ENCODE measurements at regions not wholly inside any gene's neighbourhood (a gene's known extent, or its start where the extent isn't known, plus 50 kb on each side); places are given as distances from the start of the nearest gene placed in this dataset.
A peak's percentile ranks its signal among the peaks of the same experiment; 100 is the strongest.

DNA sequence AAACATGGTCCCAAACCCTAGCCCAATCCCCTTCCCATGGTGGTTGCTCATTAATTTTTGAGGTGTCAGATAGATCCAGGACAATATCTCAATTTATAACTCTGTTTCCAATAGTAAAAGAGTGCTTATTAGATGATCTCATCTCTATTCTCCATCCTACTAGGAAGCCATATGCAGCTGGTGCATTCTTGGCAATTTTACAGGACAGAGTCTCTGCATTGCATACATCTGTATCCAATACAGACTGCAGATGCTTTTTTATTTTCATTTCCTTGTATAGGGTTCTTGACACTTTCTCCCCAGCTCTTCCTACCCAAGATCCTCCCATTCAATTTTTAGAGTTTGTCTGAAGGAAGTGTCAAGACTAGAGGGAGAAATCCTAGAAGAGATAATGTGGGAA, 194.8 kb upstream of the DPH6 start:
- Histone ChIP-seq H3K27me3 (replicated peaks; ENCODE audit: control insufficient read depth, insufficient read depth, low read length, poor library complexity, severe bottlenecking) (no peaks in the 10 kb centered on the region), H3K9me3 (ENCODE audit: control insufficient read depth, low read length) (no peaks in the 10 kb centered on the region), H3K36me3 (ENCODE audit: control insufficient read depth, insufficient read depth, low read length) (no peaks in the 10 kb centered on the region), H3K4me1 (ENCODE audit: control insufficient read depth, insufficient read depth, low read length, poor library complexity, severe bottlenecking) (no peaks in the 10 kb centered on the region), H3K27ac (ENCODE audit: insufficient read depth, low read length, poor library complexity, severe bottlenecking) (no peak overlapping the region), H3K4me3 (ENCODE audit: insufficient read depth, low read depth, low read length, poor library complexity, severe bottlenecking) (no peak overlapping the region)
- no peak for DNase-seq

DNA sequence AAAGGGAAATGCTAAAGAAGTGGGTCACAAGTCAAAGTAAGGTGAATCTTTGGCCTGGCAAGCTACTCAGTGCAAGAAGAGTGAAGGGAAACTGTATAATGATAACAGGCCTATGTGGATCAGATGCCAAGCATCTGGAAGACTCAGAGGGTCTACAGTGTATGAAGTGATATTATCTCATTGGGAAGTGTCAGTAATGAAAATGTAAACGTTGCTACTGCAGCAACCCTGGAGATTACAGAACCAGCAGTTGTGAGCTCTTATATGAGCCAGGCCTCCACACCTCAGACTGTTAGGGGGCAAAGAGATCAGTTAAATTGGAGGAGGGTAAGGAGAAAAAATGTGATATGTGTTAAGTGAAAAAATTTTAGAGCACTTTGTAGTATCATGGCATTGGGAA, 195.4 kb upstream of the DPH6 start:
- no peaks in the 10 kb centered on the region for H3K27me3 ChIP-seq (replicated peaks; ENCODE audit: control insufficient read depth, insufficient read depth, low read length, poor library complexity, severe bottlenecking)
- H3K27ac ChIP-seq (ENCODE audit: insufficient read depth, low read length, poor library complexity, severe bottlenecking), result no peak overlapping the region
- no peak for DNase-seq
- H3K4me3 ChIP-seq (ENCODE audit: insufficient read depth, low read depth, low read length, poor library complexity, severe bottlenecking), result no peak overlapping the region
- no peaks in the 10 kb centered on the region for H3K9me3 ChIP-seq (ENCODE audit: control insufficient read depth, low read length)
- H3K4me1 ChIP-seq (ENCODE audit: control insufficient read depth, insufficient read depth, low read length, poor library complexity, severe bottlenecking), result no peaks in the 10 kb centered on the region
- no peaks in the 10 kb centered on the region for H3K36me3 ChIP-seq (ENCODE audit: control insufficient read depth, insufficient read depth, low read length)

DNA sequence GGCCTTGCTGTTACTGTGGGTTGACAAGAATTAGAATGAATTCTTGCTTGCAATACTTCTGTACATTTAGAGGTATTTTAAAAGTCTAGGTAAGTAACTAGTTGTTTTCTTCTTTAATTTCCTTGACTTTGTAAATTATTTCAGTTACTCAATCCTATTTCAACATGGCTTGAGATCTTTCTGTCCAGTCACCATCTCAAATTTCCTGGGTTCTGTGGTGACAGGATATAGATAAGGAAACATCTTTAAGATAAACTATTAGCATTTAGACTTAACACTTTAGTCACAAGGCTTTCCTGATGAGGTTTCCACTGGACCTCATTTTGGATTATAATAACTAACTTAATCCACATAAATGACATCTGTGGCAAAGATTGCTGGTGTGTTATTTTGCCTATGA, 195.9 kb upstream of the DPH6 start:
- Histone ChIP-seq H3K4me1 (ENCODE audit: control insufficient read depth, insufficient read depth, low read length, poor library complexity, severe bottlenecking) (no peaks in the 10 kb centered on the region), H3K4me3 (ENCODE audit: insufficient read depth, low read depth, low read length, poor library complexity, severe bottlenecking) (no peak overlapping the region), H3K36me3 (ENCODE audit: control insufficient read depth, insufficient read depth, low read length) (no peaks in the 10 kb centered on the region), H3K27me3 (replicated peaks; ENCODE audit: control insufficient read depth, insufficient read depth, low read length, poor library complexity, severe bottlenecking) (no peaks in the 10 kb centered on the region), H3K27ac (ENCODE audit: insufficient read depth, low read length, poor library complexity, severe bottlenecking) (no peak overlapping the region), H3K9me3 (ENCODE audit: control insufficient read depth, low read length) (no peaks in the 10 kb centered on the region)
- DNase-seq, result no peak

DNA sequence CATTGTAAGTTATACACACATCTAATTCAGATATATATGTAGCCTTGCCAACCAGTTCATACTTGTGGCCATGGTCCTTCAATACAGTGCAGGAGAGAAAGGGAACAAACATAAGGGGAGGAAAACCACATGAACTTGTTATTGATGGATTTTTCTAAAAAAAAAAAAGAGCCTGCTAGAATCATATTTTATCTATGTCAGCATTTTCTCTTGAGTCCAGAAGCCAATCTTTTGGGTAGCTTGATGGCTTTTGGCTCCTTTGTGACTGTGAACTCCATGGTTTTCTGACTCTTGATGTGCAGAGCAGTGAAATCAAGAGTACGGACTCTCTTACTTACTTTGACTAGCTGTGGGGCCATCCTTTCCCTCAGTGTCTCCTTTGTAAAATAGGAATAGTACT, 197.4 kb upstream of the DPH6 start:
- H3K27me3 ChIP-seq (replicated peaks; ENCODE audit: control insufficient read depth, insufficient read depth, low read length, poor library complexity, severe bottlenecking), result no peaks in the 10 kb centered on the region
- no peak overlapping the region for H3K27ac ChIP-seq (ENCODE audit: insufficient read depth, low read length, poor library complexity, severe bottlenecking)
- no peaks in the 10 kb centered on the region for H3K9me3 ChIP-seq (ENCODE audit: control insufficient read depth, low read length)
- no peak for DNase-seq
- no peak overlapping the region for H3K4me3 ChIP-seq (ENCODE audit: insufficient read depth, low read depth, low read length, poor library complexity, severe bottlenecking)
- H3K4me1 ChIP-seq (ENCODE audit: control insufficient read depth, insufficient read depth, low read length, poor library complexity, severe bottlenecking), result no peaks in the 10 kb centered on the region
- no peaks in the 10 kb centered on the region for H3K36me3 ChIP-seq (ENCODE audit: control insufficient read depth, insufficient read depth, low read length)

DNA sequence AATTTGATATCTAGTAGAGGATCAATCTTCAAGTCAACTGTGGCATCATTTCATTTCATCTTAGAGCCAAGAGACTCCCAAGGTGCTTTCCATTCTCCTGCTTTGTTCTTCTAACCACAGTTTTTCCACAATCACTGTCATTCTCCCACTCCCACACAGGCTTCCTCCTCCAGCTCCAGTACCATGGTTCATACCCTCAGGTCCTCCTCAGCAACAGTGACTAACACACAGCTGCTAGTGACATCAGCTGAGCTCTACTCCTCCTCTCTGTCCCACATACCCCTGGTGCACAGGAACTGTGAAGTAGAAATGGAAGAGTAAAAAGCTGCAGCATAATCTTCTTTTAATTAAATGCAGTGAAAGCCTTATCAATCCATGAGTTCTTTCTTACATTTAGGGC, 200.2 kb upstream of the DPH6 start:
- H3K4me1 ChIP-seq (ENCODE audit: control insufficient read depth, insufficient read depth, low read length, poor library complexity, severe bottlenecking), result no peaks in the 10 kb centered on the region

DNA sequence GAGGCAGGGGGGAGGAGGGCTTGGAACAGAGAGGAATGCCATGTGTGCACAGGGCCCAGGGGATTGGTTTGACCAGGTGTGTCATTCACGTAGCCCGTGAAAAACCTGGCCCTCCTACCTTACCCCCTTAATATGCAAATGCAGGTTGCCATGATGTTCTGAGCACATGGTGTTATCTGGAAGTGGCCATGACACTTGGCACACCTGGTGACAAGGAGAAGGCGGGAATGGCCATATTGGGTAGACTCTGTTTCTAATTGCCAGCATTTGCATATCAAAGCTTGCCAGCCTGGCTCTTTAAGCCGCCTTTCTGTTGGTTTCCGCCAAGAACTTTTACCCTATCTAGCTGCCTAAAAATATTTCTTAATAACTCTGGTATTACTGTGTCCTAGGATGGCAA, 202.1 kb upstream of the DPH6 start:
- H3K27me3 ChIP-seq (replicated peaks; ENCODE audit: control insufficient read depth, insufficient read depth, low read length, poor library complexity, severe bottlenecking), result no peaks in the 10 kb centered on the region
- H3K27ac ChIP-seq (ENCODE audit: insufficient read depth, low read length, poor library complexity, severe bottlenecking), result no peak overlapping the region
- no peak for DNase-seq
- no peaks in the 10 kb centered on the region for H3K9me3 ChIP-seq (ENCODE audit: control insufficient read depth, low read length)
- no peaks in the 10 kb centered on the region for H3K4me1 ChIP-seq (ENCODE audit: control insufficient read depth, insufficient read depth, low read length, poor library complexity, severe bottlenecking)
- no peaks in the 10 kb centered on the region for H3K36me3 ChIP-seq (ENCODE audit: control insufficient read depth, insufficient read depth, low read length)
- no peak overlapping the region for H3K4me3 ChIP-seq (ENCODE audit: insufficient read depth, low read depth, low read length, poor library complexity, severe bottlenecking)

More for the DNA sequence above, 200.2 kb upstream of the DPH6 start:
- H3K36me3 ChIP-seq (ENCODE audit: control insufficient read depth, insufficient read depth, low read length), result no peaks in the 10 kb centered on the region
- DNase-seq, result no peak
- no peaks in the 10 kb centered on the region for H3K9me3 ChIP-seq (ENCODE audit: control insufficient read depth, low read length)
- H3K4me3 ChIP-seq (ENCODE audit: insufficient read depth, low read depth, low read length, poor library complexity, severe bottlenecking), result no peak overlapping the region
- H3K27me3 ChIP-seq (replicated peaks; ENCODE audit: control insufficient read depth, insufficient read depth, low read length, poor library complexity, severe bottlenecking), result no peaks in the 10 kb centered on the region
- no peak overlapping the region for H3K27ac ChIP-seq (ENCODE audit: insufficient read depth, low read length, poor library complexity, severe bottlenecking)

DNA sequence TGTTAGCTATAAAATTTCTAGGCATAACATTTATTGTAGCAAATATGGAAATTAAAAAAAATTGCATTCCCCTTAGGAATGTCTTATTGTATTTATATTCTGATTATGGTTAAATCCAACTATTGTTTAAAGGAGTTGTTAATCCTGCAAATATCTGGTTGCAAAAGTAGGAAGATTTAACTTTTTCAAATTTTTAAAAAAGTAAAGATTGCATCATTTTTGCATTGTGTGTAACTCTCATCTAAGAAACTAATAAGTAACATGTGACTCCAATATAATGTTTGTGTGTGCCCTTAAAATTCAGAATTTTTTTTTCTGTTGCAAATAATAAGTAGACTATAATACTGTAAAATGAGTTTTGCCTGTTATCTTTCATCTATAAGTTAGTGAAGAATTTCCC, 204.1 kb upstream of the DPH6 start:
- H3K4me1 ChIP-seq (ENCODE audit: control insufficient read depth, insufficient read depth, low read length, poor library complexity, severe bottlenecking), result no peaks in the 10 kb centered on the region
- no peak overlapping the region for H3K4me3 ChIP-seq (ENCODE audit: insufficient read depth, low read depth, low read length, poor library complexity, severe bottlenecking)
- no peak overlapping the region for H3K27ac ChIP-seq (ENCODE audit: insufficient read depth, low read length, poor library complexity, severe bottlenecking)
- no peaks in the 10 kb centered on the region for H3K9me3 ChIP-seq (ENCODE audit: control insufficient read depth, low read length)
- H3K27me3 ChIP-seq (replicated peaks; ENCODE audit: control insufficient read depth, insufficient read depth, low read length, poor library complexity, severe bottlenecking), result no peaks in the 10 kb centered on the region
- no peaks in the 10 kb centered on the region for H3K36me3 ChIP-seq (ENCODE audit: control insufficient read depth, insufficient read depth, low read length)
- no peak for DNase-seq

DNA sequence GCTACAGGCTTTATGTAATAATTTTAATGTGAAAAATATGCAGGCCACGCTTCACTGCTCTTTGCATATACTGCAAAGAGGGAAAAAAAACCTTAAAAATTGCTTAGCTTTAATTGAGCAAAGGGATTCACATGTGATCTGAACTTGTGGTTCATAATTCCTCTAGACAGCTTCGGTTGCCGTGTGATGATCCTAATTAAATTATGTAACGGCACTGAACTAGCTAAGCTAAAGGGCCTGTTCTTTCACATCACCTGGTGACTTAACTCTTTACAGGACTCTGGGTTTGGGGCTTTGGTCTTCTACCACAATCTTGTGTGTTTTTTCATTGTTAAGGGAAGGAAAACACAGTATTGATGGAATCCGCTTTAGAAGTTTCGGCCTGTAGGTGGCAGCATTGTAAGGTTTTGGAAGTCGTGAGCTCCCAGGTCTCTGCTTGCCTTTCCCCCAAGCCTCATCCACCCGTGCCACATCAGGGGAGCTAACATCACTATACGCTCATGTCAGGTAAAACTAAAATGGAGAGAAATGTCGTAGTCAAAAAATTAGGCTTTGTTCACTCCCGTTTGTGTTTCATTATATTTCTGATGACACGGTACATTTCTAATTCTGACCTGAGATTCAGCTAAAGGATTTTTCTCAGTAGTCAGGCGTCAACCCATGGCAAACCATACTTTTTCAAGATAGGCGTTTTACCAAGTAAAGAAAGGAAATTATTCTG, 205.6 kb upstream of the DPH6 start:
- no peaks in the 10 kb centered on the region for H3K4me1 ChIP-seq (ENCODE audit: control insufficient read depth, insufficient read depth, low read length, poor library complexity, severe bottlenecking)
- H3K4me3 ChIP-seq (ENCODE audit: insufficient read depth, low read depth, low read length, poor library complexity, severe bottlenecking), result no peak overlapping the region
- DNase-seq, result peak in 1 of 3 donors; percentile 5
- H3K9me3 ChIP-seq (ENCODE audit: control insufficient read depth, low read length), result no peaks in the 10 kb centered on the region
- H3K36me3 ChIP-seq (ENCODE audit: control insufficient read depth, insufficient read depth, low read length), result no peaks in the 10 kb centered on the region
- no peak overlapping the region for H3K27ac ChIP-seq (ENCODE audit: insufficient read depth, low read length, poor library complexity, severe bottlenecking)
- H3K27me3 ChIP-seq (replicated peaks; ENCODE audit: control insufficient read depth, insufficient read depth, low read length, poor library complexity, severe bottlenecking), result no peaks in the 10 kb centered on the region

DNA sequence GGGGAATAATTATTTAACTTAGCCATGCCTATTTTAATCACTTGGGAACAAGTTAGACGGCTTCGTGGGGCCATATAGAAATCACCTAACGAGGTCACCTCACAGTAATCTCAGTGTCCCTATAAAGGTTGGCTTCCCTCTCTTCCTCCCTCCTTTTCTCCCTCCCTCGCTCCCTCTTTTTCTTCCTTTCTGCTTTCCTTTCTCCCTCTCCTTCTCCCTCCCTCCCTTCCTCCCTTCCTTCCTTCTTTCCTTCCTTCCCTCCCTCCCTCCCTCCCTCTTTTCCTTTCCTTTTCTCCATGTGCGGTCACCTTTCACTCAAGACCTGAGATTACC, 206.1 kb upstream of the DPH6 start:
- H3K4me3 ChIP-seq (ENCODE audit: insufficient read depth, low read depth, low read length, poor library complexity, severe bottlenecking), result no peak overlapping the region
- H3K4me1 ChIP-seq (ENCODE audit: control insufficient read depth, insufficient read depth, low read length, poor library complexity, severe bottlenecking), result no peaks in the 10 kb centered on the region
- H3K27ac ChIP-seq (ENCODE audit: insufficient read depth, low read length, poor library complexity, severe bottlenecking), result no peak overlapping the region
- no peaks in the 10 kb centered on the region for H3K9me3 ChIP-seq (ENCODE audit: control insufficient read depth, low read length)
- no peaks in the 10 kb centered on the region for H3K36me3 ChIP-seq (ENCODE audit: control insufficient read depth, insufficient read depth, low read length)
- no peak for DNase-seq
- H3K27me3 ChIP-seq (replicated peaks; ENCODE audit: control insufficient read depth, insufficient read depth, low read length, poor library complexity, severe bottlenecking), result no peaks in the 10 kb centered on the region

DNA sequence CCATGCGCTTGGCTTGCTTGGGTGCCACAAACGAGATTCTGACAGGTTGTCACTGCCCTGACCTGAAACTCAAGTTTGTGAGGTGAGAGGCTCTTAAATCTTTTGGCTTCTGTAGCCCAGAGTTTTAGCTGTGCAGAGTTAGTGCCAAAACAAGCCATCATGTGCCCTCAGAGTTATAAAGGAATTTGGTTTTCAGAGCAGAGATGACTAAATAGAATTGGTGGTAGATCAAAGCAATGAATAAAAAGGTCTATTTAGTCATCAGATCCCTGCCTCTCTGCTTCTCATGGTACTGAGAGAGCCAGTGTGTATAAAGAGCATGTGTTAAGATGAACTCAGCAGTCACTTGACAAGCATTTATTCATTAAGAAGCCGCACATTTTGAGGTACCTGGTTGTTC, 207.5 kb upstream of the DPH6 start:
- no peaks in the 10 kb centered on the region for H3K36me3 ChIP-seq (ENCODE audit: control insufficient read depth, insufficient read depth, low read length)
- no peak for DNase-seq
- H3K27me3 ChIP-seq (replicated peaks; ENCODE audit: control insufficient read depth, insufficient read depth, low read length, poor library complexity, severe bottlenecking), result no peaks in the 10 kb centered on the region
- no peaks in the 10 kb centered on the region for H3K4me1 ChIP-seq (ENCODE audit: control insufficient read depth, insufficient read depth, low read length, poor library complexity, severe bottlenecking)
- H3K9me3 ChIP-seq (ENCODE audit: control insufficient read depth, low read length), result no peaks in the 10 kb centered on the region
- H3K27ac ChIP-seq (ENCODE audit: insufficient read depth, low read length, poor library complexity, severe bottlenecking), result no peak overlapping the region
- no peak overlapping the region for H3K4me3 ChIP-seq (ENCODE audit: insufficient read depth, low read depth, low read length, poor library complexity, severe bottlenecking)

Data from effector memory CD4-positive, alpha-beta T cell (primary cell).